ENCODE measurements at regions not wholly inside any gene's neighbourhood (a gene's known extent, or its start where the extent isn't known, plus 50 kb on each side); places are given as distances from the start of the nearest gene placed in this dataset.

DNA sequence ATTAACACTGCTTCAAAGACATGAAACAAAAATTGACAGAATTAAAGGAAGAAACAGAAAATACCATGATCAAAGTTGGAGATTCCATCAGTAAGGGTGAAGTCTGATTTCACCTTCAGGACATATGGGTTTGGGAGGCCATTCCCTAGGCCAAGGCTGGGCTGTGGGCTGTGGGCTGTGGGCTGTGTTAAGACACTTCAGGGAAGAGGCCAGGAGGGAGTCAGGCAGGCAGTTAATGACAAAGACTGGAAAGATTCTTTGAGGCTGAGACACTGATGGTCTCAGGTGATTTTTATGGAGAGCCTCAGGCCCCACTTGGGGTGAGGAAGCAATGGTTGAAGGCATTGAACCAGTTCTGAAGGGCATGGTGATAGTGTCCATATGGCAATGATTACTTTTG is 57.5 kb downstream of the MAGEF1 start:
- Histone ChIP-seq H3K4me1 (no peaks in the 10 kb centered on the region), H3K9me3 (no peaks in the 10 kb centered on the region), H3K27ac (no peak overlapping the region), H3K27me3 (no peaks in the 10 kb centered on the region), H3K36me3 (no peaks in the 10 kb centered on the region), H3K4me3 (no peak overlapping the region)
- TF ChIP-seq POLR2AphosphoS5 (IDR thresholded peaks at IDR 0.05) = no peak
- TF ChIP-seq POLR2A (IDR thresholded peaks at IDR 0.05) = no peak
- no peak for TF ChIP-seq EP300 (IDR thresholded peaks at IDR 0.05)
- TF ChIP-seq, protein P1, sequence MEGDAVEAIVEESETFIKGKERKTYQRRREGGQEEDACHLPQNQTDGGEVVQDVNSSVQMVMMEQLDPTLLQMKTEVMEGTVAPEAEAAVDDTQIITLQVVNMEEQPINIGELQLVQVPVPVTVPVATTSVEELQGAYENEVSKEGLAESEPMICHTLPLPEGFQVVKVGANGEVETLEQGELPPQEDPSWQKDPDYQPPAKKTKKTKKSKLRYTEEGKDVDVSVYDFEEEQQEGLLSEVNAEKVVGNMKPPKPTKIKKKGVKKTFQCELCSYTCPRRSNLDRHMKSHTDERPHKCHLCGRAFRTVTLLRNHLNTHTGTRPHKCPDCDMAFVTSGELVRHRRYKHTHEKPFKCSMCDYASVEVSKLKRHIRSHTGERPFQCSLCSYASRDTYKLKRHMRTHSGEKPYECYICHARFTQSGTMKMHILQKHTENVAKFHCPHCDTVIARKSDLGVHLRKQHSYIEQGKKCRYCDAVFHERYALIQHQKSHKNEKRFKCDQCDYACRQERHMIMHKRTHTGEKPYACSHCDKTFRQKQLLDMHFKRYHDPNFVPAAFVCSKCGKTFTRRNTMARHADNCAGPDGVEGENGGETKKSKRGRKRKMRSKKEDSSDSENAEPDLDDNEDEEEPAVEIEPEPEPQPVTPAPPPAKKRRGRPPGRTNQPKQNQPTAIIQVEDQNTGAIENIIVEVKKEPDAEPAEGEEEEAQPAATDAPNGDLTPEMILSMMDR (IDR thresholded peaks at IDR 0.05) = no peak
- DNase-seq (no peak), ATAC-seq (ENCODE audit: low FRiP score in 2 of 2) (no peak)

DNA sequence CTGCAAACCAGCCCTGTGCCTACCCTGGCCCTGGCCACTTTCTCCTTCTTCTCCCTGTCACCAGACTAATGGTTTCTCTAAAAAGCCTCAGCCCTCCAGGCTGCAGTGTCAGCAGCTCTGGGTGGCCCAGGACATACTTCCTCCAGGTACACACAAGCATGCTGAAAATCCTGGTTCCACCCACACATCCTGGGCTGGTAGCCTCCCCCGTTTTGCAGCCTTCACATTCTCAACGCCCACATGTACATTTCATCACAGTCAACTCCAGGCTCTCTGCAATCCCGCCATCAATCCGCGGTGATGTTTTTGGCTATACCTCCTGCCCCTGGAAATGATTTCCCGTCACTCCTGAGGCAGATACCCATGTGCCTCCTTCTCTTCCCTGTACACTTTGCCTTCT is 59.4 kb downstream of the MAGEF1 start:
- no peaks in the 10 kb centered on the region for H3K27me3 ChIP-seq
- TF ChIP-seq, protein P1 (IDR thresholded peaks at IDR 0.05) = no peak
- TF ChIP-seq POLR2AphosphoS5 (IDR thresholded peaks at IDR 0.05) (no peak), EP300 (IDR thresholded peaks at IDR 0.05) (no peak), POLR2A (IDR thresholded peaks at IDR 0.05) (no peak)
- H3K9me3 ChIP-seq = no peaks in the 10 kb centered on the region
- WGBS, 2 donors = 79 to 80% methylated on average over 6 of the region's 6 CpGs
- no peak overlapping the region for H3K4me3 ChIP-seq
- DNase-seq = no peak
- no peaks in the 10 kb centered on the region for H3K4me1 ChIP-seq
- no peaks in the 10 kb centered on the region for H3K36me3 ChIP-seq
- no peak for ATAC-seq (ENCODE audit: low FRiP score in 2 of 2)
- no peak overlapping the region for H3K27ac ChIP-seq

DNA sequence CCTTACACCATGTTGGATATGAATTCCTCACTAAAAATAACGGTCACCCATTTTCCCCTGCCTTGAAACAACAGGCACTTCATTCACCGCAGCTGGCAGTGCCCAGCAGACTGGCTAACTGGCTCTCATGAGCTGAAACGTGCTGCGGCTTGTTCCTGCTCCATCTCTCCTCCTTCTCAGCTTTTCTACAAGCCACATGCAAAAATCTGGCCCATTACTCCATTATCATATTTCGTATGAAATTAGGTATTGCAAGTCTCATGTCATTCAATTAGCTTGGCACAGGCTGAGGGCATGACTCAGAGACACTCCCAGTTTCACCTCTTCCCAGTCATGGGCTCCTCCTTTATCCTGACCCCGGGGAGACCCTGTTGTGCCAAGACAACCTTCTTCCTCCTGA is 60.0 kb downstream of the MAGEF1 start:
- DNase-seq = no peak
- peak; percentile 9 to 24 for ATAC-seq (ENCODE audit: low FRiP score in 2 of 2)
- Histone ChIP-seq H3K9me3 (no peaks in the 10 kb centered on the region), H3K4me1 (no peaks in the 10 kb centered on the region), H3K27me3 (no peaks in the 10 kb centered on the region), H3K36me3 (no peaks in the 10 kb centered on the region), H3K4me3 (no peak overlapping the region), H3K27ac (no peak overlapping the region)
- TF ChIP-seq, protein P1 (IDR thresholded peaks at IDR 0.05) = no peak
- TF ChIP-seq POLR2A (IDR thresholded peaks at IDR 0.05) (no peak), EP300 (IDR thresholded peaks at IDR 0.05) (no peak), POLR2AphosphoS5 (IDR thresholded peaks at IDR 0.05) (no peak)
- 82 to 88% methylated on average over 6 of the region's 6 CpGs for WGBS, 2 donors

DNA sequence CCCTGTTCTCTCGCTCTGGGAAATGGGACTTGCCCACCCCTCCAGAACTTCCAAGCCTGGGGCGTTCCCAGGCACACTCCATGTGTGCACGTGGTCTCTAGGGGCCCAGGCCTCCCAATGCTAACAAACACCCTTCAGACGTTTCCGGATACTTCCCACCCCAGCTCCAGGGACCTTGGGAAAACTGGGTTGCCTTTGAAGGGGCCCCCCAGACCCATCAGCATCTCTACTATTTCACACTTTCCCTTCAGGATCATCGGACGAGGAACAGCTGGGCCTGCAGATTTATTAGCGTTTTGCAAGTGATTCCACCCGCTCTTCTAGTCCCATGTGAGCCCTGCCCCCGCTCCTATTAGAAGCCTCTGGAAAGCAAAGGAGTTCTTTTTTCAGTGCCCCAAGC is 63.2 kb downstream of the MAGEF1 start:
- TF ChIP-seq EP300 (IDR thresholded peaks at IDR 0.05) (no peak), POLR2AphosphoS5 (IDR thresholded peaks at IDR 0.05) (peak in 1 of 2 donors; percentile 11)
- TF ChIP-seq, protein P1 (IDR thresholded peaks at IDR 0.05) = no peak
- DNase-seq (no peak), ATAC-seq (ENCODE audit: low FRiP score in 2 of 2) (no peak)
- peaks cover 0 to 10% (median 3%) of the 10 kb centered on the region in 4 donors for H3K4me1 ChIP-seq
- H3K27ac ChIP-seq = no peak overlapping the region
- no peak overlapping the region for H3K4me3 ChIP-seq
- no peaks in the 10 kb centered on the region for H3K36me3 ChIP-seq
- no peaks in the 10 kb centered on the region for H3K27me3 ChIP-seq
- 72 to 73% methylated on average over 7 to 9 of the region's 10 CpGs for WGBS, 2 donors
- no peaks in the 10 kb centered on the region for H3K9me3 ChIP-seq

DNA sequence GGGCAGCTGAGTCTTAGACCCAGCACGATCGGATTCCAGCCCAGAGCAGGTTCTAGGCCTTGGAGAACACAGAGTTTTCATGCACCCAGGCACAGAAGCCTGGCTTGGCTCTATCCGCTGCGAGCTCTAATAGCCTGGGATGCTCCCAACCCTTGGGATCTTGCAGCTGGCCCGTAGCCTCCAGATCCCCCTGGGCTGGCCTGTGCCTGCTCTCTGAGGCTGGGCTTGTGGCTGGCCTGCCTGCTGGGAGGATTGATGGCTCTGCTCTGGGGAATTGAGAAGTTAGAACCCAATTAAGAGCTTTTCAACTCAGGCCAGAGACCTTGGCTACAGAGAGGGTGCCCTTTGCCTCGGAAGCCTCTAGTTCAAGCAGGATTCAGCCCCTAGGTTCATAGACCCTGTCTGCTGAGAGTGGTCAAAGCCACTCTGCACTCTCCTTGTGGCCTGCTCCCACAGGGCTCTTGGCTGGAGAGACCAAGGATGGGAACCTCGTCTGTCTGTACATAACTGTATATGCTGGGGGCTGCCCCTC is 64.4 kb downstream of the MAGEF1 start:
- no peaks in the 10 kb centered on the region for H3K36me3 ChIP-seq
- TF ChIP-seq EP300 (IDR thresholded peaks at IDR 0.05) = no peak
- TF ChIP-seq POLR2A (IDR thresholded peaks at IDR 0.05) = no peak
- TF ChIP-seq POLR2AphosphoS5 (IDR thresholded peaks at IDR 0.05) = no peak
- TF ChIP-seq, protein P1 (IDR thresholded peaks at IDR 0.05) = no peak
- ATAC-seq (ENCODE audit: low FRiP score in 2 of 2) = no peak
- DNase-seq = no peak
- no peaks in the 10 kb centered on the region for H3K9me3 ChIP-seq
- 95 to 96% methylated on average over 7 of the region's 7 CpGs for WGBS, 2 donors
- peaks cover 0 to 10% (median 3%) of the 10 kb centered on the region in 4 donors for H3K4me1 ChIP-seq
- H3K27ac ChIP-seq = no peak overlapping the region
- H3K27me3 ChIP-seq = no peaks in the 10 kb centered on the region
- no peak overlapping the region for H3K4me3 ChIP-seq
